Ishikawa (cell line): ENCODE measurements at regions not wholly inside any gene's neighbourhood (a gene's known extent, or its start where the extent isn't known, plus 50 kb on each side); places are given as distances from the start of the nearest gene placed in this dataset.

Experiments used
- CEBPB ChIP-seq: IDR thresholded peaks from 2 replicates; pipeline ENCODE4 v1.6.1; 2012
- CREB1 ChIP-seq: IDR thresholded peaks from 2 replicates; pipeline ENCODE4 v1.6.1; 2012; ENCODE audit warnings: low read depth
- EGR1 ChIP-seq: IDR thresholded peaks from 2 replicates; pipeline ENCODE4 v1.6.1; 2012
- EP300 ChIP-seq: IDR thresholded peaks from 2 replicates; pipeline ENCODE4 v1.6.1; 2012; ENCODE audit warnings: borderline replicate concordance
- FOXM1 ChIP-seq: IDR thresholded peaks from 2 replicates; pipeline ENCODE4 v1.6.1; 2012; ENCODE audit warnings: low read depth, borderline replicate concordance
- MAX ChIP-seq: IDR thresholded peaks from 2 replicates; pipeline ENCODE4 v1.6.1; 2012
- NFIC ChIP-seq: IDR thresholded peaks from 2 replicates; pipeline ENCODE4 v1.6.1; 2012
- RAD21 ChIP-seq: IDR thresholded peaks from 2 replicates; pipeline ENCODE4 v1.6.1; 2012; ENCODE audit warnings: low read depth
- TAF1 ChIP-seq: IDR thresholded peaks from 2 replicates; pipeline ENCODE4 v1.6.1; 2012; ENCODE audit warnings: low read depth, mild to moderate bottlenecking
- TCF12 ChIP-seq: IDR thresholded peaks from 2 replicates; pipeline ENCODE4 v1.6.1; 2012; ENCODE audit warnings: low read depth
- TEAD4 ChIP-seq: IDR thresholded peaks from 2 replicates; pipeline ENCODE4 v1.6.1; 2012
- YY1 ChIP-seq: IDR thresholded peaks from 2 replicates; pipeline ENCODE4 v1.6.1; 2012; ENCODE audit warnings: low read depth
- ZBTB7A ChIP-seq: IDR thresholded peaks from 2 replicates; pipeline ENCODE4 v1.6.1; 2012; ENCODE audit warnings: low read depth
- TF ChIP-seq, protein P1 (sequence below): IDR thresholded peaks from 2 replicates; pipeline ENCODE4 v1.6.1; 2012; ENCODE audit warnings: low read depth, mild to moderate bottlenecking
- TF ChIP-seq, protein P2 (sequence below): IDR thresholded peaks from 2 replicates; pipeline ENCODE4 v1.6.1; 2012

DNA sequence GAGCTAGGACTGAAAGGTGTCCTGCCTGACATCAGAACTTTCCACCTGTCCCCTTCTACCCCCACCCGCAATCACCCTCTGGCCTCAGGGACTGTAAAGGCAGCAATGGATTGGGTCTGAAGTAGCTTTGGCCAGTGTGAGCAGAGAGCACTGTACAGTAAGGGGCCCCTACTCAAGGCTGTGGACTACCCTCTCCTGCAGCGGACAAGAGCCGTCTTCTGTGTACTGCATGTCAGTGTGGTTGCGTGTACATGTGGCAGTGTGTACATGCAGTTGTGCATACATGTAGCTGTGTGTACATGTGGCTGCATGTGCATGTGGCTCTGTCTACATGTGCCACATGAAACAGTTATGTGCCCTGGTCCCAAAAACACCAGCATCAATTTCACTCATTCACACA is 205.9 kb upstream of the LINGO1 start:
- TF ChIP-seq TAF1 (no peak), RAD21 (no peak), NFIC (no peak), ZBTB7A (no peak), EP300 (no peak), TEAD4 (no peak), FOXM1 (no peak), TCF12 (no peak), CEBPB (no peak), MAX (no peak), YY1 (no peak), EGR1 (no peak), CREB1 (no peak)
- TF ChIP-seq, protein P1, sequence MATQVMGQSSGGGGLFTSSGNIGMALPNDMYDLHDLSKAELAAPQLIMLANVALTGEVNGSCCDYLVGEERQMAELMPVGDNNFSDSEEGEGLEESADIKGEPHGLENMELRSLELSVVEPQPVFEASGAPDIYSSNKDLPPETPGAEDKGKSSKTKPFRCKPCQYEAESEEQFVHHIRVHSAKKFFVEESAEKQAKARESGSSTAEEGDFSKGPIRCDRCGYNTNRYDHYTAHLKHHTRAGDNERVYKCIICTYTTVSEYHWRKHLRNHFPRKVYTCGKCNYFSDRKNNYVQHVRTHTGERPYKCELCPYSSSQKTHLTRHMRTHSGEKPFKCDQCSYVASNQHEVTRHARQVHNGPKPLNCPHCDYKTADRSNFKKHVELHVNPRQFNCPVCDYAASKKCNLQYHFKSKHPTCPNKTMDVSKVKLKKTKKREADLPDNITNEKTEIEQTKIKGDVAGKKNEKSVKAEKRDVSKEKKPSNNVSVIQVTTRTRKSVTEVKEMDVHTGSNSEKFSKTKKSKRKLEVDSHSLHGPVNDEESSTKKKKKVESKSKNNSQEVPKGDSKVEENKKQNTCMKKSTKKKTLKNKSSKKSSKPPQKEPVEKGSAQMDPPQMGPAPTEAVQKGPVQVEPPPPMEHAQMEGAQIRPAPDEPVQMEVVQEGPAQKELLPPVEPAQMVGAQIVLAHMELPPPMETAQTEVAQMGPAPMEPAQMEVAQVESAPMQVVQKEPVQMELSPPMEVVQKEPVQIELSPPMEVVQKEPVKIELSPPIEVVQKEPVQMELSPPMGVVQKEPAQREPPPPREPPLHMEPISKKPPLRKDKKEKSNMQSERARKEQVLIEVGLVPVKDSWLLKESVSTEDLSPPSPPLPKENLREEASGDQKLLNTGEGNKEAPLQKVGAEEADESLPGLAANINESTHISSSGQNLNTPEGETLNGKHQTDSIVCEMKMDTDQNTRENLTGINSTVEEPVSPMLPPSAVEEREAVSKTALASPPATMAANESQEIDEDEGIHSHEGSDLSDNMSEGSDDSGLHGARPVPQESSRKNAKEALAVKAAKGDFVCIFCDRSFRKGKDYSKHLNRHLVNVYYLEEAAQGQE: no peak
- TF ChIP-seq, protein P2, sequence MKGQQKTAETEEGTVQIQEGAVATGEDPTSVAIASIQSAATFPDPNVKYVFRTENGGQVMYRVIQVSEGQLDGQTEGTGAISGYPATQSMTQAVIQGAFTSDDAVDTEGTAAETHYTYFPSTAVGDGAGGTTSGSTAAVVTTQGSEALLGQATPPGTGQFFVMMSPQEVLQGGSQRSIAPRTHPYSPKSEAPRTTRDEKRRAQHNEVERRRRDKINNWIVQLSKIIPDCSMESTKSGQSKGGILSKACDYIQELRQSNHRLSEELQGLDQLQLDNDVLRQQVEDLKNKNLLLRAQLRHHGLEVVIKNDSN: no peak

DNA sequence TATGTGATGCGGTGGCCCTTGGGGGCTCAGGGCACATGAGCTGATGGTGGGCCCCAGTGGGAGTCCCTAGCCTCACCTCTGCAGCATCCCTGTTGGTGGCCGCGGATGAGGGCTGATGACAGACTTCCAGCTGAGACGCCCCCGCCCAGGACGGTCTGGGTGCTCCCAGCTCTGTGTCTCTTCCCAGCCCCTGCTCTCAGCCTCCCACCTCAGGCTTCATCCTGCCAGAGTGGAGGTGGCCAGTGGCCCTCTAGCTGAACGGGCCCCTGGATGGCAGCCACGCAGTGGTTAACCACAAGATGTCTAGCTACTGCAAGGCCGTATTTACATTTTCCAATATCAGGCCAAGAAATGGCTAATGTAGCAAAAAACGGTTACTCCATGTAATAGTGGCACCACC is 205.3 kb upstream of the LINGO1 start:
- TF ChIP-seq EGR1 (no peak), CREB1 (no peak)
- TF ChIP-seq, protein P1: no peak

DNA sequence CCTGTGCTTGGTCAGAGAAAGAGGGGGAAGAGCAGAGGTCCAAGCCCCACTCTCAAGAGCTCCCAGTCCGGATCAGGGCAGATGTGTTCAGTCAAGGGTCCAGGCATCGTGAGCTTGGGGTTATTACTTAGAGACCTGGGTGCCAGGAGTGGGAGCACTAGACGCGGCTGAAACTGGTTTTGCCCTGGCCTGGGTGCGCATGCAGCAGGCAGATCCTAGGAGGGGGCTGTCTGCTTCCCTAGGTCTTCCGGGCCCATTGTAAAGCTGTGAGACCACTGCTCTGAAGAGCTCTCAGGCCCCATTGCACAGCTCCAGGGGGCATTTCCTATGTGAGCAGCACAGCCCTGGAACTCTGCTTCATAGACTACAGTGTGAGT is 204.9 kb upstream of the LINGO1 start:
- TF ChIP-seq, protein P2: no peak
- no peak for TF ChIP-seq TEAD4

DNA sequence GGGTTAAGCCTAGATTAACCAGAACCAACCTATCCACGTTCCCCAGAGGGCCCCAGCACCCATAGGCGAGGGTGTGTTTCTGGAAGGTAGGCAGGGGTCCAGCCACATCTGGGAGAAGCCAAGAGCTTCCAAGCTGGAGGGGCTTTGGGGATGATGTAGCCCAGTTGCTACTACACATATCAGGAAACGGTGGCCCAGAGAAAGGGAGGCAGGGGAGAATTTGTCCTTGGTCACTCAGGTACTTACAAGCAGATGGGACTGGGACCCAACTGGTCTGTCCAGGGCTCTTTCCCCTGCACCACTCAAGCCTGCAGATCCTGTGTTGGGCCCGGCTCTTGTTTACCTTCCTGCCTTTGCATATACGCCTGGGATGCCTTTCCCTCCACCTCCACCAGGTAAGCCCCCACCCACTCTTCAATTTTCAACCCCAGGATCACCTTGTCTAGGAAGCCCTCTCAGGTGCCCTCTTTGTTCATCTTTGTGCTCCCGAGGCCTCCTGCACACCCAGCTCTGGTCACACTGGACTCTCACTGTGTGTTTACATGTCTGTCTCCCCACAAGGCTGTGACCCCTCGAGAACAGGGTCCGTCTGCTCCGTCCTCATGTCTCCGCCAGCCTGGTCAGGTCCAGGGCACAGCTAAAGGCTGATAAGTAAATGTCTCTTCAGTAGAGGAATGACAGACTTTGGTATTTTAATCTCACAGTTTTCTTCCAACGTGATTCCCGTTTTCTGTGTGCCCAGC is 204.4 kb upstream of the LINGO1 start:
- TF ChIP-seq FOXM1: no peak
- no peak for TF ChIP-seq RAD21
- no peak for TF ChIP-seq EP300
- TF ChIP-seq, protein P1: no peak
- no peak for TF ChIP-seq NFIC
- no peak for TF ChIP-seq YY1
- TF ChIP-seq TAF1: no peak
- no peak for TF ChIP-seq EGR1

DNA sequence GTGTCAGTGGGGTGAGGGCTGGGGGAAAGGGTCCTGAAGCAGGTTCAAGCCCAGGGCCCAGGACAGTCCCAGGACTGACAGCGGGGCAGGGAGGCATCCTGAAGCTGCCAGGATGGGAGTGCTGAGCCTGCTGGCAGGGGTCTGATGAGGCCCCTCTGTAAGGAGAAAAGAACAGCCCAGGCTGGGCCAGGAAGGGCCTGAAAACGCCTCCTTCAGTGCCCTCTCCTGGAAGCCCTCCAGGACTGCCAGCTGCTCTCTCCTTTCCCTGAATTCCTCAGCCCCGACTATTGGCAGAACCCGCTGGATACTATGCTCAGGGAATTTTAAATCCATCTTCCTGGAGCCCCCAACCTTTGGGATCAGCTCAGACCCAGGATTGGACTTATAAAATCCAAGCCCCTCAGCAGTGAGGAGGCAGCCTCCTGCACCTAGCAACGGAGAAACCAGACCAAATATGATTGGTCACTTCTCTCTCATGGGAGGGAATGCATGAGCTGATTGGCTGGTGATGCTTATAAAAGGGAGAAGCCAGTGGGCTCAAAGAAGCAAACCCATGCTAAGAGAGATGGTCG is 203.5 kb upstream of the LINGO1 start:
- TF ChIP-seq ZBTB7A: no peak
- TF ChIP-seq, protein P1: no peak
- no peak for TF ChIP-seq CREB1
- TF ChIP-seq MAX: no peak
- no peak for TF ChIP-seq YY1
- no peak for TF ChIP-seq EP300
- TF ChIP-seq, protein P2: no peak
- TF ChIP-seq CEBPB: no peak
- TF ChIP-seq TEAD4: no peak
- TF ChIP-seq EGR1: no peak
- TF ChIP-seq FOXM1: no peak
- TF ChIP-seq TCF12: no peak
